Nephron (organoid): ENCODE measurements at regions not wholly inside any gene's neighbourhood (a gene's known extent, or its start where the extent isn't known, plus 50 kb on each side); places are given as distances from the start of the nearest gene placed in this dataset.
A peak's percentile ranks its signal among the peaks of the same experiment; 100 is the strongest.

ENCODE experiments used
- H3K27ac Mint-ChIP-seq, 3 experiments: 2 replicates each; pipeline ENCODE4 v1.8.0; 2020; ENCODE audit warnings: mixed read lengths in 3 of 3, mild to moderate bottlenecking in 2 of 3, moderate library complexity in 1 of 3
- H3K27me3 Mint-ChIP-seq: 2 replicates; pipeline ENCODE4 v1.8.0; 2021; ENCODE audit warnings: low read depth, mild to moderate bottlenecking, moderate library complexity, mixed read lengths
- H3K36me3 Mint-ChIP-seq: 2 replicates; pipeline ENCODE4 v1.8.0; 2020; ENCODE audit warnings: low read depth, mixed read lengths
- H3K4me1 Mint-ChIP-seq: 2 replicates; pipeline ENCODE4 v1.8.0; 2020; ENCODE audit warnings: mixed read lengths
- H3K4me3 Mint-ChIP-seq, 3 experiments: 2 replicates each; pipeline ENCODE4 v1.8.0; 2020; ENCODE audit warnings: mild to moderate bottlenecking in 3 of 3, mixed read lengths in 3 of 3, moderate library complexity in 2 of 3
- H3K9me3 Mint-ChIP-seq: 2 replicates; pipeline ENCODE4 v1.8.0; 2020; ENCODE audit warnings: mixed read lengths
- CTCF ChIP-seq, 3 experiments: fragments of 200-600 bp; sonication (generic); IDR thresholded peaks; one replicate each; pipeline ENCODE4 v1.5.0; 2021; ENCODE audit warnings: antibody characterized with exemption in 3 of 3; ENCODE audit not compliant: unreplicated experiment in 3 of 3

DNA sequence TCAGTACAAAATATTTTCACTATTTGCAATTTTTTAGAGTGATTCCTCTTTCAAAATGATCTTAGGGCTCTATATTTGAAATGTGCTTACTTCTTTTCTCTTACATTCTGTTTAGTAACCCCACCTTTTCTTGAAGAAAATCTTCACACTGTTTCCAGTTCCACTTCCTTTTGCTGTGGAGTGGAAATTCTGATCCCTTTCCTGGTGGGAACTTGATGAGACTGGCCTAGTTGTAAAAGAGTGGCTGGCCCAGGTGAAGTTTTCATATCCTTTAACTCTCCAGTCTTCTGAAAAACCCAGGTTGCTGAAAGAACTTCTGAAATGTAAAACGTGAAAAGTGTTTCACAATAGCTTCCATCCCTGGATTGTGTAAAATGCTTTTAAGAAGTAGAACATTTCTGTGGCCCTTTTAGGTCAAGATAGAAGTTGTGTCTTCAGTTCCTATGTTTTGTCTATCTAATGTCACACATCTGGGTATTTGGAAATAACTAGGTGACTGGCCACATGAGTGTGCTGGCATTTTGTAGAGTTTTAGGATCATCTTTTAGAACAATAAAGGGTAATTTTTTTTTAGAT lies 84.8 kb upstream of the LRIG1 start:
- no peak overlapping the region for H3K4me3 Mint-ChIP-seq
- H3K9me3 Mint-ChIP-seq: no peaks in the 10 kb centered on the region
- H3K36me3 Mint-ChIP-seq: no peaks in the 10 kb centered on the region
- H3K27ac Mint-ChIP-seq: peak overlapping the region in 1 of 3 experiments; percentile 28
- H3K27me3 Mint-ChIP-seq: peaks cover 6% of the 10 kb centered on the region
- H3K4me1 Mint-ChIP-seq: peaks cover 29% of the 10 kb centered on the region
- TF ChIP-seq CTCF (IDR thresholded peaks at IDR 0.05; ENCODE audit: unreplicated experiment in 3 of 3): no peak

GRCh38 chr3:66586853-66587252 lies 86.0 kb upstream of the LRIG1 start:
- H3K36me3 Mint-ChIP-seq: no peaks in the 10 kb centered on the region
- no peak overlapping the region for H3K27ac Mint-ChIP-seq
- TF ChIP-seq CTCF (IDR thresholded peaks at IDR 0.05; ENCODE audit: unreplicated experiment in 3 of 3): no peak
- peaks cover 6% of the 10 kb centered on the region for H3K27me3 Mint-ChIP-seq
- H3K4me1 Mint-ChIP-seq: peaks cover 40% of the 10 kb centered on the region
- no peaks in the 10 kb centered on the region for H3K9me3 Mint-ChIP-seq
- no peak overlapping the region for H3K4me3 Mint-ChIP-seq

DNA sequence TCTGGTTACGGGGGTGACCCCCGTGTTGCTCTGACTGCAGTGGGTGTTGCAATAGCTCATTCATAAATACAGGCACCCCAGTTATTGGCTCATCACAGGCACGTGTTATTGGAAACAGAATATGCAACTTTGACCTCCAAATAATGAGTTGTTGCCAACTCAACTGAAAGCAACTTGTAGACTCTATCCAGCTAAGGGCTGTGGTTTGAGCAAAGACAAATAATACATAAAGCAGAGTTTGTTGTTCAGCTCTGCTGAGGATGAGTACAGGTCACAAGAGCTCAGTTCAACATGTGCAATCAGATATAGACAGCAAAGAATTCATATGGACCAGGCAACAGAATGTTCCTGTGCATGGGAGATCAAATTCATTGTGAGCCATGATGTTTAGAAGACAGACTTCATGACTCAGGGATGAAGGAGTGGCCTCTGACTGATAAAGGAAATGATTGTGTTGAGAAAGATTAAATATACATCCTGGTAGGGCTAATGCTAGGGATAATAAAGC lies 87.6 kb upstream of the LRIG1 start:
- peaks cover 2% of the 10 kb centered on the region for H3K27me3 Mint-ChIP-seq

DNA sequence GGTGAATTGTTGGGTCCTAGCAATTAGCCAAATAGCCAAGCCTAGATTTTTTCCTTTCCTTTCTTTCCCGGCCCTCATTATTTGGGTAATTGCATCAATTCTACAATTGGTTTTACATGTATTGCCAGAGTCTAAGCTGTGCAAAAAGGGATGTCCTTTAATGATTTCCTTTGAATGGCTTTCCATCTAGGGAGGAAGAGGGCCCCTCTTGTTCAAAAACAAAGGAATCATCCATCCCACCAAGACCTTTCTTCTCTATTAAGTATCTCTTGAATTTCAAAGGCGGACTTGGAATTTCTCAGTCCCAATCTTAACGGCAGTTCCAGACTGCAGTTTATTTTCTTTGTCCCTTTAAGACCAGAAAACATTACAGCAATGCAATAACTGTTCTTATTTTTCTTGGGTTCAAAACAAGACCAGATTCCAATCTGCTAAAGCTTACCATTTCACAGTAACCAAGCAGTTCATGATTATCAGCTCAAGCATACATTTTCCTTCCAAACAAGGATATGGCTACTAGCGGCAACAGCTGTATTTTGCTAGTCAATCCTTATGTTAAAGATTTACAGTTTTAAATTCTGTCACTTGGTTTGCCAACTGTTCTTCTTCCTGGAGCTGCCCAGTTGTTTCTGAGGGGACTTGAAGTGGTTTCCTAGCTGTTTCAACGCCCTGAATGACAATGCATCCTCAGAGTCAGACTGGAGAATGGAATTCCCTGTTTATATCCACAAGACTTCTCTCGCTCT lies 91.4 kb upstream of the LRIG1 start:
- peak overlapping the region in 2 of 3 experiments; percentile 17 to 35 for H3K4me3 Mint-ChIP-seq
- peaks cover 47% of the 10 kb centered on the region for H3K4me1 Mint-ChIP-seq
- H3K36me3 Mint-ChIP-seq: no peaks in the 10 kb centered on the region
- H3K27me3 Mint-ChIP-seq: no peaks in the 10 kb centered on the region
- H3K9me3 Mint-ChIP-seq: no peaks in the 10 kb centered on the region
- peak overlapping the region; percentile 80 to 93 (median 92) for H3K27ac Mint-ChIP-seq
- TF ChIP-seq CTCF (IDR thresholded peaks at IDR 0.05; ENCODE audit: unreplicated experiment in 3 of 3): no peak

More for the DNA sequence above, 87.6 kb upstream of the LRIG1 start:
- no peak overlapping the region for H3K4me3 Mint-ChIP-seq
- no peak overlapping the region for H3K27ac Mint-ChIP-seq
- peaks cover 52% of the 10 kb centered on the region for H3K4me1 Mint-ChIP-seq
- TF ChIP-seq CTCF (IDR thresholded peaks at IDR 0.05; ENCODE audit: unreplicated experiment in 3 of 3): no peak
- no peaks in the 10 kb centered on the region for H3K9me3 Mint-ChIP-seq
- no peaks in the 10 kb centered on the region for H3K36me3 Mint-ChIP-seq

GRCh38 chr3:66592927-66593625 lies 92.3 kb upstream of the LRIG1 start:
- H3K27me3 Mint-ChIP-seq: no peaks in the 10 kb centered on the region
- H3K4me1 Mint-ChIP-seq: peaks cover 55% of the 10 kb centered on the region
- H3K9me3 Mint-ChIP-seq: no peaks in the 10 kb centered on the region
- no peaks in the 10 kb centered on the region for H3K36me3 Mint-ChIP-seq
- peak overlapping the region; percentile 80 to 93 (median 92) for H3K27ac Mint-ChIP-seq
- H3K4me3 Mint-ChIP-seq: peak overlapping the region in 2 of 3 experiments; percentile 17 to 35
- no peak for TF ChIP-seq CTCF (IDR thresholded peaks at IDR 0.05; ENCODE audit: unreplicated experiment in 3 of 3)
